CD4-positive, CD25-positive, alpha-beta regulatory T cell (primary cell): ENCODE measurements at regions not wholly inside any gene's neighbourhood (a gene's known extent, or its start where the extent isn't known, plus 50 kb on each side); places are given as distances from the start of the nearest gene placed in this dataset.
"Not testable (repeated sequence)": the region's sequence is repeated elsewhere in the genome, so short reads cannot be mapped to it uniquely, and the experiment has no call there.

Experiments used
- ATAC-seq, 2 donors: fragments of 150-1000 bp; cut with Tn5 transposase; one replicate each; pipeline ENCODE4 v1.10.0; 2021; ENCODE audit warnings: low read depth in 2 of 2, moderate number of reproducible peaks in 2 of 2, moderate library complexity in 1 of 2
- DNase-seq, 3 donors: peaks; one replicate each; pipeline versions ENCODE4 v3.0.0 to v3.0.0-alpha.2; 2012 to 2022; ENCODE audit warnings: mixed read lengths in 1 of 3
- H3K27ac ChIP-seq: one replicate; pipeline ENCODE4 v1.7.0; 2013; ENCODE audit warnings: mild to moderate bottlenecking, low read length; ENCODE audit not compliant: insufficient read depth, poor library complexity, severe bottlenecking
- H3K27me3 ChIP-seq: one replicate; pipeline ENCODE4 v1.7.0; 2013; ENCODE audit warnings: low read length; ENCODE audit not compliant: control insufficient read depth, insufficient read depth
- H3K36me3 ChIP-seq: one replicate; pipeline ENCODE4 v1.7.0; 2013; ENCODE audit warnings: mild to moderate bottlenecking, low read length, moderate library complexity; ENCODE audit not compliant: control insufficient read depth, insufficient read depth
- H3K4me1 ChIP-seq: 2 replicates; pipeline ENCODE4 v1.7.0; 2013; ENCODE audit warnings: mild to moderate bottlenecking, low read length; ENCODE audit not compliant: insufficient read depth, control insufficient read depth, poor library complexity, severe bottlenecking
- H3K4me3 ChIP-seq: one replicate; pipeline ENCODE4 v1.7.0; 2013; ENCODE audit warnings: low read depth, mild to moderate bottlenecking, low read length, moderate library complexity
- H3K9me3 ChIP-seq, 2 experiments: 1 replicate in 1 of 2; 2 replicates in 1 of 2; pipeline ENCODE4 v1.7.0; 2013; ENCODE audit warnings: low read length in 2 of 2, mild to moderate bottlenecking in 1 of 2, moderate library complexity in 1 of 2; ENCODE audit not compliant: control insufficient read depth in 2 of 2
- H3K27ac Mint-ChIP-seq, 3 donors: one replicate each; pipeline ENCODE4 v1.8.0; 2020 to 2022; ENCODE audit warnings: mild to moderate bottlenecking in 3 of 3, mixed read lengths in 3 of 3, moderate library complexity in 2 of 3
- H3K27me3 Mint-ChIP-seq: one replicate; pipeline ENCODE4 v1.8.0; 2022; ENCODE audit warnings: mild to moderate bottlenecking, mixed read lengths
- H3K36me3 Mint-ChIP-seq: one replicate; pipeline ENCODE4 v1.8.0; 2020; ENCODE audit warnings: mixed read lengths
- H3K4me1 Mint-ChIP-seq, 4 donors: one replicate each; pipeline ENCODE4 v1.8.0; 2020 to 2022; ENCODE audit warnings: mixed read lengths in 4 of 4, mild to moderate bottlenecking in 1 of 4
- H3K4me3 Mint-ChIP-seq, 4 donors: one replicate each; pipeline ENCODE4 v1.8.0; 2020 to 2022; ENCODE audit warnings: mild to moderate bottlenecking in 4 of 4, mixed read lengths in 4 of 4, moderate library complexity in 3 of 4
- H3K9me3 Mint-ChIP-seq, 7 donors: one replicate each; pipeline ENCODE4 v1.8.0; 2020 to 2022; ENCODE audit warnings: mixed read lengths in 7 of 7, mild to moderate bottlenecking in 3 of 7, moderate library complexity in 2 of 7

- H3K27ac ChIP-seq, H3K4me1 ChIP-seq, H3K27ac Mint-ChIP-seq, H3K27me3 ChIP-seq, H3K36me3 Mint-ChIP-seq, H3K36me3 ChIP-seq, H3K4me3 Mint-ChIP-seq, DNase-seq, H3K4me3 ChIP-seq, H3K4me1 Mint-ChIP-seq, ATAC-seq, H3K9me3 ChIP-seq, H3K9me3 Mint-ChIP-seq, H3K27me3 Mint-ChIP-seq: not testable (repeated sequence)
Observed at GRCh38 chr16:33913601-33914000, 454.2 kb downstream of the TP53TG3F start.

- H3K4me1 Mint-ChIP-seq, H3K4me3 Mint-ChIP-seq, H3K27me3 Mint-ChIP-seq, H3K9me3 Mint-ChIP-seq, DNase-seq, H3K9me3 ChIP-seq, H3K36me3 ChIP-seq, H3K27ac Mint-ChIP-seq, H3K27ac ChIP-seq, H3K36me3 Mint-ChIP-seq, H3K4me1 ChIP-seq, H3K27me3 ChIP-seq, H3K4me3 ChIP-seq: not testable (repeated sequence)
- ATAC-seq: peak in 1 of 2 donors; percentile 43
Observed at GRCh38 chr16:33920761-33921545, 461.5 kb downstream of the TP53TG3F start.

- H3K27ac Mint-ChIP-seq, H3K4me1 Mint-ChIP-seq, ATAC-seq, H3K4me3 Mint-ChIP-seq, H3K9me3 ChIP-seq, H3K9me3 Mint-ChIP-seq, DNase-seq, H3K27me3 Mint-ChIP-seq, H3K27me3 ChIP-seq, H3K4me3 ChIP-seq, H3K4me1 ChIP-seq, H3K36me3 Mint-ChIP-seq, H3K36me3 ChIP-seq, H3K27ac ChIP-seq: not testable (repeated sequence)
Observed at GRCh38 chr16:33922914-33923313, 463.5 kb downstream of the TP53TG3F start.

GRCh38 chr16:33928026-33928425 lies 468.6 kb downstream of the TP53TG3F start:
- H3K4me3 Mint-ChIP-seq, H3K9me3 ChIP-seq, H3K27ac Mint-ChIP-seq, H3K36me3 ChIP-seq, ATAC-seq, H3K4me1 Mint-ChIP-seq, H3K4me1 ChIP-seq, H3K27me3 Mint-ChIP-seq, H3K27me3 ChIP-seq, H3K9me3 Mint-ChIP-seq, DNase-seq, H3K27ac ChIP-seq, H3K36me3 Mint-ChIP-seq, H3K4me3 ChIP-seq: not testable (repeated sequence)

GRCh38 chr16:33932191-33932590 lies 472.8 kb downstream of the TP53TG3F start:
- H3K9me3 ChIP-seq, H3K4me1 Mint-ChIP-seq, H3K9me3 Mint-ChIP-seq, H3K27ac Mint-ChIP-seq, H3K27me3 ChIP-seq, H3K4me1 ChIP-seq, ATAC-seq, H3K27ac ChIP-seq, H3K36me3 ChIP-seq, H3K4me3 ChIP-seq, H3K27me3 Mint-ChIP-seq, H3K4me3 Mint-ChIP-seq, H3K36me3 Mint-ChIP-seq, DNase-seq: not testable (repeated sequence)

- not testable (repeated sequence) for H3K27ac ChIP-seq, H3K4me3 ChIP-seq, H3K4me1 ChIP-seq, H3K36me3 ChIP-seq, H3K27me3 ChIP-seq, DNase-seq, H3K27ac Mint-ChIP-seq, H3K9me3 Mint-ChIP-seq, H3K36me3 Mint-ChIP-seq, H3K27me3 Mint-ChIP-seq, H3K9me3 ChIP-seq, ATAC-seq, H3K4me1 Mint-ChIP-seq, H3K4me3 Mint-ChIP-seq
Observed at GRCh38 chr16:33933039-33933438, 473.6 kb downstream of the TP53TG3F start.

GRCh38 chr16:33935766-33936165 lies 476.4 kb downstream of the TP53TG3F start:
- H3K27ac Mint-ChIP-seq, H3K9me3 ChIP-seq, ATAC-seq, H3K9me3 Mint-ChIP-seq, H3K27me3 Mint-ChIP-seq, H3K27me3 ChIP-seq, H3K27ac ChIP-seq, H3K36me3 Mint-ChIP-seq, H3K36me3 ChIP-seq, DNase-seq, H3K4me3 Mint-ChIP-seq, H3K4me1 Mint-ChIP-seq, H3K4me3 ChIP-seq, H3K4me1 ChIP-seq: not testable (repeated sequence)

GRCh38 chr16:33938097-33938496 lies 478.7 kb downstream of the TP53TG3F start:
- not testable (repeated sequence) for H3K4me1 ChIP-seq, H3K9me3 ChIP-seq, H3K9me3 Mint-ChIP-seq, H3K27ac Mint-ChIP-seq, H3K4me3 Mint-ChIP-seq, H3K27me3 Mint-ChIP-seq, H3K4me3 ChIP-seq, ATAC-seq, H3K27ac ChIP-seq, DNase-seq, H3K36me3 ChIP-seq, H3K36me3 Mint-ChIP-seq, H3K4me1 Mint-ChIP-seq, H3K27me3 ChIP-seq
